H1 (cell line): ENCODE measurements at regions not wholly inside any gene's neighbourhood (a gene's known extent, or its start where the extent isn't known, plus 50 kb on each side); places are given as distances from the start of the nearest gene placed in this dataset.

ENCODE experiments used
- CBX5 ChIP-seq: fragments of 300-800, 300-1000 bp; sonication (generic); IDR thresholded peaks from 2 replicates; pipeline ENCODE4 v1.7.1; 2016; ENCODE audit warnings: antibody characterized with exemption, low read length, low read depth
- JUN ChIP-seq: IDR thresholded peaks from 2 replicates; pipeline ENCODE4 v1.6.1; 2011; ENCODE audit warnings: low read depth, mild to moderate bottlenecking, improper control_type of control experiment, low read length
- NANOG ChIP-seq: IDR thresholded peaks from 2 replicates; pipeline ENCODE4 v1.6.1; 2011; ENCODE audit warnings: low read length, low read depth, mild to moderate bottlenecking, inconsistent platforms; ENCODE audit not compliant: insufficient read depth, poor library complexity, severe bottlenecking
- SIX5 ChIP-seq: IDR thresholded peaks from 2 replicates; pipeline ENCODE4 v1.6.1; 2011; ENCODE audit warnings: mild to moderate bottlenecking, low read depth, low read length
- SP1 ChIP-seq: IDR thresholded peaks from 2 replicates; pipeline ENCODE4 v1.6.1; 2011; ENCODE audit warnings: low read depth, low read length
- TAF1 ChIP-seq: IDR thresholded peaks from 2 replicates; pipeline ENCODE4 v1.6.1; 2011; ENCODE audit warnings: mild to moderate bottlenecking, low read depth, low read length

- TF ChIP-seq TAF1 (no peak), SIX5 (no peak), CBX5 (no peak), NANOG (no peak), SP1 (no peak), JUN (no peak)
- TF ChIP-seq, all 59 proteins: peak for 0
Observed at GRCh38 chr3:81437683-81438082, 323.8 kb downstream of the GBE1 start (continued).
